H1 (cell line): ENCODE measurements at regions not wholly inside any gene's neighbourhood (a gene's known extent, or its start where the extent isn't known, plus 50 kb on each side); places are given as distances from the start of the nearest gene placed in this dataset.

ENCODE experiments used
- CTCF ChIA-PET: fragments of 300-600 bp; sonication (Branson Sonifier 250); formaldehyde crosslinking; loops from one replicate; lab custom pipeline; 2021; ENCODE audit not compliant: partially characterized antibody; lab: Charles Lee
- POLR2A ChIA-PET: fragments of 300-600 bp; sonication (Branson Sonifier 250); formaldehyde crosslinking; loops from one replicate; lab custom pipeline; 2021; ENCODE audit warnings: inconsistent platforms; ENCODE audit not compliant: partially characterized antibody; lab: Charles Lee
- DNase-seq, 2 experiments: peaks; one replicate each; pipeline versions ENCODE4 v3.0.0 to v3.0.0-alpha.2; 2010 to 2022; ENCODE audit warnings: low spot score in 2 of 2, low read depth in 1 of 2, mixed read lengths in 1 of 2
- FAIRE-seq: peaks from 2 replicates; lab custom pipeline; 2011; peaks lifted over from hg19 to GRCh38; lab: Jason Lieb, UNC
- H2AFZ ChIP-seq: 2 replicates; pipeline ENCODE4 v1.8.1; 2012; ENCODE audit warnings: low read length, inconsistent platforms
- H2AK5ac ChIP-seq: 2 replicates; pipeline ENCODE4 v1.6.1; 2013; ENCODE audit warnings: low read depth, low read length
- H2BK120ac ChIP-seq: replicated peaks from 2 replicates; pipeline ENCODE3; 2013; ENCODE audit warnings: low read depth, low read length, inconsistent platforms
- H2BK12ac ChIP-seq: 2 replicates; pipeline ENCODE4 v1.6.1; 2013; ENCODE audit warnings: low read depth, low read length
- H2BK15ac ChIP-seq: 2 replicates; pipeline ENCODE4 v1.6.1; 2013; ENCODE audit warnings: low read length
- H2BK20ac ChIP-seq: 2 replicates; pipeline ENCODE4 v1.6.1; 2013; ENCODE audit warnings: low read length
- H2BK5ac ChIP-seq: 2 replicates; pipeline ENCODE4 v1.6.1; 2013; ENCODE audit warnings: low read depth, low read length
- H3K14ac ChIP-seq: 2 replicates; pipeline ENCODE4 v1.6.1; 2013; ENCODE audit warnings: inconsistent platforms; ENCODE audit not compliant: insufficient read length
- H3K18ac ChIP-seq: 2 replicates; pipeline ENCODE4 v1.6.1; 2013; ENCODE audit warnings: low read length; ENCODE audit errors: extremely low read depth
- H3K23ac ChIP-seq: 2 replicates; pipeline ENCODE4 v1.6.1; 2013; ENCODE audit warnings: inconsistent platforms; ENCODE audit not compliant: insufficient read length
- H3K23me2 ChIP-seq: 2 replicates; pipeline ENCODE4 v1.6.1; 2013; ENCODE audit warnings: low read depth, low read length
- H3K27ac ChIP-seq: 2 replicates; pipeline ENCODE4 v1.6.1; 2011; ENCODE audit warnings: low read depth, low read length, inconsistent platforms
- H3K27me3 ChIP-seq, 4 experiments: replicated peaks in 1 of 4; 1 replicate in 1 of 4; 2 replicates in 3 of 4; pipeline versions ENCODE4 v1.6.1 to v1.8.1; 2011 to 2013; ENCODE audit warnings: low read length in 3 of 4, mild to moderate bottlenecking in 3 of 4, inconsistent platforms in 2 of 4, mixed read lengths in 2 of 4, moderate library complexity in 1 of 4; ENCODE audit not compliant: control insufficient read depth in 3 of 4, insufficient read depth in 3 of 4; ENCODE audit errors: extremely low read depth in 1 of 4
- H3K36me3 ChIP-seq, 4 experiments: 2 replicates each; pipeline versions ENCODE4 v1.6.1 to v1.8.1; 2011 to 2013; ENCODE audit warnings: mild to moderate bottlenecking in 4 of 4, low read length in 3 of 4, moderate library complexity in 2 of 4, control low read depth in 1 of 4, inconsistent platforms in 1 of 4; ENCODE audit not compliant: insufficient read depth in 4 of 4, control insufficient read depth in 2 of 4
- H3K4ac ChIP-seq: replicated peaks from 2 replicates; pipeline ENCODE3; 2013; ENCODE audit warnings: low read length, low read depth, mixed read lengths, inconsistent platforms; ENCODE audit not compliant: insufficient read length
- H3K4me1 ChIP-seq, 4 experiments: replicated peaks in 1 of 4; 1 replicate in 1 of 4; 2 replicates in 3 of 4; pipeline versions ENCODE4 v1.6.1 to v1.8.1; 2011 to 2013; ENCODE audit warnings: low read length in 3 of 4, inconsistent platforms in 2 of 4, mixed read lengths in 1 of 4; ENCODE audit not compliant: insufficient read depth in 4 of 4, control insufficient read depth in 3 of 4
- H3K4me2 ChIP-seq, 2 experiments: 2 replicates each; pipeline versions ENCODE4 v1.6.1 to v1.8.1; 2011 to 2013; ENCODE audit warnings: low read depth in 2 of 2, low read length in 2 of 2, control low read depth in 1 of 2, inconsistent platforms in 1 of 2, mild to moderate bottlenecking in 1 of 2; ENCODE audit not compliant: insufficient read depth in 1 of 2
- H3K4me3 ChIP-seq, 4 experiments: fragments of 200-600, 300-600 bp in 1 of 4; sonication (generic), shearing (Covaris generic), sonication (Bioruptor Twin) in 1 of 4; 2 replicates each; pipeline versions ENCODE4 v1.5.1 to v1.8.1; 2011 to 2016; ENCODE audit warnings: low read length in 4 of 4, low read depth in 3 of 4, control low read depth in 2 of 4, inconsistent platforms in 2 of 4, mild to moderate bottlenecking in 2 of 4, mixed read lengths in 1 of 4, moderate library complexity in 1 of 4; ENCODE audit not compliant: insufficient read depth in 2 of 4; ENCODE audit errors: extremely low read depth in 1 of 4
- H3K56ac ChIP-seq: replicated peaks from 2 replicates; pipeline ENCODE3; 2013; ENCODE audit warnings: low read depth, mild to moderate bottlenecking, mixed read lengths, low read length, inconsistent platforms; ENCODE audit not compliant: insufficient read length
- H3K79me1 ChIP-seq: 2 replicates; pipeline ENCODE4 v1.6.1; 2013; ENCODE audit warnings: low read depth, low read length, control low read depth
- H3K79me2 ChIP-seq, 2 experiments: 2 replicates each; pipeline versions ENCODE4 v1.6.1 to v1.8.1; 2012 to 2013; ENCODE audit warnings: low read length in 2 of 2, mild to moderate bottlenecking in 2 of 2, inconsistent platforms in 1 of 2; ENCODE audit not compliant: insufficient read depth in 2 of 2, control insufficient read depth in 1 of 2
- H3K9ac ChIP-seq, 4 experiments: replicated peaks in 1 of 4; 1 replicate in 1 of 4; 2 replicates in 3 of 4; pipeline versions ENCODE4 v1.6.1 to v1.8.1; 2011 to 2013; ENCODE audit warnings: low read depth in 3 of 4, low read length in 3 of 4, control low read depth in 2 of 4, mild to moderate bottlenecking in 2 of 4, moderate library complexity in 2 of 4, inconsistent platforms in 1 of 4; ENCODE audit errors: extremely low read depth in 1 of 4
- H3K9me3 ChIP-seq, 2 experiments: 2 replicates each; pipeline versions ENCODE4 v1.6.1 to v1.8.1; 2012 to 2013; ENCODE audit warnings: mild to moderate bottlenecking in 2 of 2, moderate library complexity in 2 of 2, control low read depth in 1 of 2, inconsistent platforms in 1 of 2, low read depth in 1 of 2, low read length in 1 of 2, mixed read lengths in 1 of 2; ENCODE audit not compliant: insufficient read depth in 2 of 2
- H4K20me1 ChIP-seq, 2 experiments: replicated peaks in 1 of 2; 2 replicates each; pipeline versions ENCODE3 to v1.8.1; 2011 to 2013; ENCODE audit warnings: inconsistent platforms in 2 of 2, low read length in 2 of 2, mild to moderate bottlenecking in 1 of 2; ENCODE audit not compliant: insufficient read depth in 2 of 2, control insufficient read depth in 1 of 2
- H4K5ac ChIP-seq: 2 replicates; pipeline ENCODE4 v1.6.1; 2013; ENCODE audit warnings: low read length, low read depth, mixed read lengths, inconsistent platforms; ENCODE audit not compliant: insufficient read length
- H4K8ac ChIP-seq: 2 replicates; pipeline ENCODE4 v1.8.0; 2013; ENCODE audit warnings: mild to moderate bottlenecking, moderate library complexity, low read length, inconsistent platforms; ENCODE audit not compliant: insufficient read depth; ENCODE audit errors: extremely low read depth
- H4K91ac ChIP-seq: replicated peaks from 2 replicates; pipeline ENCODE3; 2013; ENCODE audit warnings: low read length, mixed read lengths, inconsistent platforms; ENCODE audit not compliant: insufficient read length
- ASH2L ChIP-seq: fragments of 200-600, 300-600 bp; sonication (generic); IDR thresholded peaks from one replicate; pipeline ENCODE4 v1.7.1; 2017; ENCODE audit warnings: low read length
- CREB1 ChIP-seq: IDR thresholded peaks from 2 replicates; pipeline ENCODE4 v1.6.1; 2012; ENCODE audit warnings: inconsistent platforms
- KDM1A ChIP-seq: fragments of 200-600, 300-600 bp; sonication (generic); IDR thresholded peaks from 2 replicates; pipeline ENCODE4 v1.7.1; 2016; ENCODE audit warnings: mild to moderate bottlenecking, low read length, borderline replicate concordance
- KDM5A ChIP-seq: fragments of 200-600 bp; IDR thresholded peaks from 2 replicates; pipeline ENCODE4 v1.7.1; 2012; ENCODE audit warnings: mild to moderate bottlenecking, low read length, inconsistent platforms, mixed read lengths
- RAD21 ChIP-seq, 2 experiments: IDR thresholded peaks in 1 of 2; conservative IDR thresholded peaks in 1 of 2; 2 replicates each; pipeline ENCODE4 v1.6.1; 2011; ENCODE audit warnings: low read depth in 2 of 2, low read length in 2 of 2, improper control_type of control experiment in 1 of 2, inconsistent platforms in 1 of 2, mild to moderate bottlenecking in 1 of 2, moderate library complexity in 1 of 2
- SAP30 ChIP-seq: fragments of 300-600 bp; sonication (generic); IDR thresholded peaks from 2 replicates; pipeline ENCODE4 v1.7.1; 2012; ENCODE audit warnings: low read length, moderate library complexity, mild to moderate bottlenecking, inconsistent platforms; ENCODE audit not compliant: insufficient read depth, insufficient replicate concordance
- SP1 ChIP-seq: IDR thresholded peaks from 2 replicates; pipeline ENCODE4 v1.6.1; 2011; ENCODE audit warnings: low read depth, low read length
- TBP ChIP-seq: IDR thresholded peaks from 2 replicates; pipeline ENCODE4 v1.6.1; 2011; ENCODE audit warnings: low read depth, low read length, improper control_type of control experiment
- ZNF274 ChIP-seq: IDR thresholded peaks from 2 replicates; pipeline ENCODE4 v1.7.0; 2012; ENCODE audit warnings: low read length, borderline replicate concordance; ENCODE audit errors: extremely low read depth
- WGBS, 2 experiments: shearing (Covaris generic) in 1 of 2; methylation state at CpG; one replicate each; pipeline versions ENCODE4 v1.1.6 to v1.1.7; 2013 to 2015; ENCODE audit warnings: low lambda C conversion rate in 2 of 2, mixed read lengths in 2 of 2, inconsistent platforms in 1 of 2, low coverage in 1 of 2, missing lambda C conversion rate in 1 of 2; ENCODE audit not compliant: insufficient replicate concordance in 2 of 2, insufficient coverage in 1 of 2, insufficient read length in 1 of 2; ENCODE audit errors: extremely low coverage in 1 of 2, missing lambda C conversion rate in 1 of 2; 5-methylcytosine and 5-hydroxymethylcytosine counted together
- TF ChIP-seq, protein P1 (sequence below), 3 experiments: IDR thresholded peaks; 1 replicate in 2 of 3; 2 replicates in 1 of 3; pipeline versions ENCODE4 v1.5.1 to v1.6.1; 2011; ENCODE audit warnings: low read length in 3 of 3, mild to moderate bottlenecking in 3 of 3, inconsistent platforms in 2 of 3, low read depth in 1 of 3, moderate library complexity in 1 of 3; ENCODE audit not compliant: insufficient read depth in 1 of 3; ENCODE audit errors: control extremely low read depth in 1 of 3
- TF ChIP-seq, protein P2 (sequence below): IDR thresholded peaks from 2 replicates; pipeline ENCODE4 v1.6.1; 2011; ENCODE audit warnings: low read depth, mild to moderate bottlenecking, low read length; ENCODE audit not compliant: insufficient read depth

DNA sequence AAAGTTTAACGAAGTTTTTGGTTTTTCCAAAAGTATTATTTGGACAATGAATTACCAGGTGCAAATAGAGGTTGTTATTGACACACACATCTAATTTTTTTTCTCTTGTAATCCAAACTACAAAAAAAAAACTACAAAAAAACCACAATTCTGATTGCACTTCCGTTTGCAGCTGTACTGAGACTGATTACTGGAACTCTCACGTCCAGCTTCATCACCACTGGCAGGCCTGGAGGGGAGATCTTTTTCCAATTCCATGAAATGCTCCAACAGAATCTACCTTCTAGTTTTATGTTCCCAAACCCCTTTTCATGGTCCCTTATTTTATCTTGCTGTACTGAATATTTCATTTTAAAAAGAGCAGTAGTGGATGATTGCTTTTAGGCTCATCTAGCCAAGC, 1118.3 kb downstream of the C4orf33 start:
- Histone ChIP-seq H3K36me3 (no peaks in the 10 kb centered on the region), H3K4me2 (no peak overlapping the region), H3K27me3 (no peaks in the 10 kb centered on the region), H3K4me1 (no peaks in the 10 kb centered on the region), H2BK15ac (no peak overlapping the region), H3K23me2 (no peaks in the 10 kb centered on the region), H4K91ac (no peak overlapping the region), H3K4me3 (no peak overlapping the region), H2BK20ac (no peak overlapping the region), H4K8ac (no peak overlapping the region), H3K4ac (no peak overlapping the region), H2BK120ac (no peak overlapping the region), H4K20me1 (no peaks in the 10 kb centered on the region), H3K56ac (no peak overlapping the region), H3K79me1 (no peaks in the 10 kb centered on the region), H3K23ac (no peak overlapping the region), H2AFZ (0 out of 2 replicates have a peak overlapping the region, but pooled peaks have one; percentile 37), H3K27ac (no peak overlapping the region), H4K5ac (no peak overlapping the region), H3K79me2 (no peaks in the 10 kb centered on the region), H2BK5ac (no peak overlapping the region), H3K18ac (no peak overlapping the region), H2BK12ac (no peak overlapping the region), H3K9ac (no peak overlapping the region), H3K14ac (no peak overlapping the region), H3K9me3 (no peaks in the 10 kb centered on the region), H2AK5ac (no peak overlapping the region)
- 81% methylated on average over 3 of the region's 3 CpGs; no CpG with 5 or more reads in 1 of the 2 experiments for WGBS, 2 experiments
- DNase-seq, result no peak
- POLR2A ChIA-PET, result no interaction called here
- no peak for FAIRE-seq
- CTCF ChIA-PET, result interaction anchor here (0.6 kb wide), 1 partner anchor 694 kb away, joined by 3 read pairs; no protein-coding TSS in a partner anchor
- TF ChIP-seq, protein P1, sequence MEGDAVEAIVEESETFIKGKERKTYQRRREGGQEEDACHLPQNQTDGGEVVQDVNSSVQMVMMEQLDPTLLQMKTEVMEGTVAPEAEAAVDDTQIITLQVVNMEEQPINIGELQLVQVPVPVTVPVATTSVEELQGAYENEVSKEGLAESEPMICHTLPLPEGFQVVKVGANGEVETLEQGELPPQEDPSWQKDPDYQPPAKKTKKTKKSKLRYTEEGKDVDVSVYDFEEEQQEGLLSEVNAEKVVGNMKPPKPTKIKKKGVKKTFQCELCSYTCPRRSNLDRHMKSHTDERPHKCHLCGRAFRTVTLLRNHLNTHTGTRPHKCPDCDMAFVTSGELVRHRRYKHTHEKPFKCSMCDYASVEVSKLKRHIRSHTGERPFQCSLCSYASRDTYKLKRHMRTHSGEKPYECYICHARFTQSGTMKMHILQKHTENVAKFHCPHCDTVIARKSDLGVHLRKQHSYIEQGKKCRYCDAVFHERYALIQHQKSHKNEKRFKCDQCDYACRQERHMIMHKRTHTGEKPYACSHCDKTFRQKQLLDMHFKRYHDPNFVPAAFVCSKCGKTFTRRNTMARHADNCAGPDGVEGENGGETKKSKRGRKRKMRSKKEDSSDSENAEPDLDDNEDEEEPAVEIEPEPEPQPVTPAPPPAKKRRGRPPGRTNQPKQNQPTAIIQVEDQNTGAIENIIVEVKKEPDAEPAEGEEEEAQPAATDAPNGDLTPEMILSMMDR (IDR thresholded peaks at IDR 0.05; ENCODE audit: control extremely low read depth in 1 of 3, insufficient read depth in 1 of 3, low read depth in 1 of 3, low read length in 3 of 3), result no peak
- no peak for TF ChIP-seq KDM1A
- TF ChIP-seq, protein P2, sequence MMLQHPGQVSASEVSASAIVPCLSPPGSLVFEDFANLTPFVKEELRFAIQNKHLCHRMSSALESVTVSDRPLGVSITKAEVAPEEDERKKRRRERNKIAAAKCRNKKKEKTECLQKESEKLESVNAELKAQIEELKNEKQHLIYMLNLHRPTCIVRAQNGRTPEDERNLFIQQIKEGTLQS, result no peak
- TF ChIP-seq ASH2L, result no peak
- TF ChIP-seq SP1, result no peak
- no peak for TF ChIP-seq RAD21 (IDR thresholded peaks at IDR 0.05 in 1 of 2, conservative IDR thresholded peaks at IDR 0.05 in 1 of 2; ENCODE audit: low read depth in 2 of 2, low read length in 2 of 2)
- no peak for TF ChIP-seq ZNF274
- TF ChIP-seq CREB1, result no peak
- TF ChIP-seq KDM5A, result no peak
- no peak for TF ChIP-seq SAP30
- no peak for TF ChIP-seq TBP
